ENCODE measurements at regions not wholly inside any gene's neighbourhood (a gene's known extent, or its start where the extent isn't known, plus 50 kb on each side); places are given as distances from the start of the nearest gene placed in this dataset.

GRCh38 chr2:121902171-121902591 lies 146.7 kb downstream of the TSN start:
- no peak overlapping the region for H3K4me3 Mint-ChIP-seq (ENCODE audit: unreplicated experiment)
- DNase-seq (ENCODE audit: extremely low spot score, unreplicated experiment) = no peak
- no peaks in the 10 kb centered on the region for H3K9me3 Mint-ChIP-seq (ENCODE audit: unreplicated experiment)
- no peak overlapping the region for H3K27ac Mint-ChIP-seq (ENCODE audit: unreplicated experiment)
- H3K36me3 Mint-ChIP-seq (ENCODE audit: unreplicated experiment) = no peaks in the 10 kb centered on the region
- no peaks in the 10 kb centered on the region for H3K4me1 Mint-ChIP-seq (ENCODE audit: unreplicated experiment)
- H3K27me3 Mint-ChIP-seq (ENCODE audit: unreplicated experiment) = peaks cover 11% of the 10 kb centered on the region
- TF ChIP-seq CTCF (IDR thresholded peaks at IDR 0.05) = no peak

GRCh38 chr2:121902616-121903015 lies 147.2 kb downstream of the TSN start:
- H3K4me3 Mint-ChIP-seq (ENCODE audit: unreplicated experiment) = no peak overlapping the region
- TF ChIP-seq CTCF (IDR thresholded peaks at IDR 0.05) = no peak
- H3K36me3 Mint-ChIP-seq (ENCODE audit: unreplicated experiment) = no peaks in the 10 kb centered on the region
- H3K27me3 Mint-ChIP-seq (ENCODE audit: unreplicated experiment) = peaks cover 11% of the 10 kb centered on the region
- no peaks in the 10 kb centered on the region for H3K4me1 Mint-ChIP-seq (ENCODE audit: unreplicated experiment)
- DNase-seq (ENCODE audit: extremely low spot score, unreplicated experiment) = no peak
- no peak overlapping the region for H3K27ac Mint-ChIP-seq (ENCODE audit: unreplicated experiment)
- no peaks in the 10 kb centered on the region for H3K9me3 Mint-ChIP-seq (ENCODE audit: unreplicated experiment)

GRCh38 chr2:121903037-121903689 lies 147.7 kb downstream of the TSN start:
- Mint-ChIP-seq H3K27ac (ENCODE audit: unreplicated experiment) (no peak overlapping the region), H3K27me3 (ENCODE audit: unreplicated experiment) (peaks cover 13% of the 10 kb centered on the region), H3K4me3 (ENCODE audit: unreplicated experiment) (no peak overlapping the region), H3K4me1 (ENCODE audit: unreplicated experiment) (no peaks in the 10 kb centered on the region), H3K36me3 (ENCODE audit: unreplicated experiment) (no peaks in the 10 kb centered on the region), H3K9me3 (ENCODE audit: unreplicated experiment) (no peaks in the 10 kb centered on the region)
- DNase-seq (ENCODE audit: extremely low spot score, unreplicated experiment) = no peak
- TF ChIP-seq CTCF (IDR thresholded peaks at IDR 0.05) = no peak

- Mint-ChIP-seq H3K27me3 (ENCODE audit: unreplicated experiment) (peaks cover 21% of the 10 kb centered on the region), H3K4me1 (ENCODE audit: unreplicated experiment) (no peaks in the 10 kb centered on the region), H3K9me3 (ENCODE audit: unreplicated experiment) (no peaks in the 10 kb centered on the region), H3K36me3 (ENCODE audit: unreplicated experiment) (no peaks in the 10 kb centered on the region), H3K27ac (ENCODE audit: unreplicated experiment) (no peak overlapping the region), H3K4me3 (ENCODE audit: unreplicated experiment) (no peak overlapping the region)
- TF ChIP-seq CTCF (IDR thresholded peaks at IDR 0.05) = no peak
- DNase-seq (ENCODE audit: extremely low spot score, unreplicated experiment) = no peak
Measured at GRCh38 chr2:121904656-121905055, 149.2 kb downstream of the TSN start.

- no peak for DNase-seq (ENCODE audit: extremely low spot score, unreplicated experiment)
- no peak for TF ChIP-seq CTCF (IDR thresholded peaks at IDR 0.05)
- Mint-ChIP-seq H3K4me1 (ENCODE audit: unreplicated experiment) (no peaks in the 10 kb centered on the region), H3K9me3 (ENCODE audit: unreplicated experiment) (no peaks in the 10 kb centered on the region), H3K27me3 (ENCODE audit: unreplicated experiment) (peaks cover 26% of the 10 kb centered on the region), H3K36me3 (ENCODE audit: unreplicated experiment) (no peaks in the 10 kb centered on the region), H3K4me3 (ENCODE audit: unreplicated experiment) (no peak overlapping the region), H3K27ac (ENCODE audit: unreplicated experiment) (no peak overlapping the region)
Measured at GRCh38 chr2:121905201-121905600, 149.8 kb downstream of the TSN start.

All from osteocyte (in vitro differentiated cells).